ENCODE measurements at regions not wholly inside any gene's neighbourhood (a gene's known extent, or its start where the extent isn't known, plus 50 kb on each side); places are given as distances from the start of the nearest gene placed in this dataset.
A peak's percentile ranks its signal among the peaks of the same experiment; 100 is the strongest.
"Not testable (repeated sequence)": the region's sequence is repeated elsewhere in the genome, so short reads cannot be mapped to it uniquely, and the experiment has no call there.

GRCh38 chr7:4319280-4319679, 362.8 kb upstream of the FOXK1 start:
- no peak for DNase-seq

DNA sequence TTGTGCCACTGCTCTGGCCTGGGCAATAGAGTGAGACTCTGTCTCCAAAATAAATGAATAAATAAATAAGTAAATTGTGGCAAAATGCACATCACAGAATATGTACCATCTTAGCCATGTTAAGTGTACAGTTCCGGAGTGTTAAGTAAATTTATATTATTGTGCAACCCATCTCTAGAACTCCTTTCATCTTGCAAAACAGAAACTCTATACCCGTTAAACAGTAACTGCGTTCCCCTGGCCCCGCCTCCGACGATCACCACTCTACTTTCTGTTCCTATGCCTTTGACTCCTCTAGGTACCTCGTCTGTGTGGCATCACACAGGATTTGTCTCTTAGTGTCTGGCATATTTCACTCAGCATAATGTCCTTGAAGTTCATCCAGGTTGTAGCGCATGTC, 356.4 kb upstream of the FOXK1 start:
- DNase-seq = no peak

DNA sequence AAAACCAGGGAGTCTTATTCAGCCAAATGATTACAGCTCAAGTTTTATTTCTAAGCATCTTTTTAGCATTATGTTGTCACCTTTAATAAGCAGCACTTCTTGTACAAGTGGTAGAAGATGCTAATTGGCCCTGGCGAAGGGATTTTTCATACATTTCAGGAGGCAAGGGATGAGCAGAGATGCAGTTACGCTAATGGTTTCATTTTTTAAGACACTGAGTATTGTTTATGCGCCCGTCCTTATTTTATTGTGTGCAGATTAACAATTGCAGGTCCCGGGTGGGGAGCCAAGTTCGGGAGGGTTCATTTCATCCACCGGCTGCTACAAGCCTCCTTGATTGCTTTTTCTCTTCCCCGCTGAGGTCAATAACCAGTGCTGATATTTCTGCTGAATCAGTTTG, 350.4 kb upstream of the FOXK1 start:
- DNase-seq = no peak

DNA sequence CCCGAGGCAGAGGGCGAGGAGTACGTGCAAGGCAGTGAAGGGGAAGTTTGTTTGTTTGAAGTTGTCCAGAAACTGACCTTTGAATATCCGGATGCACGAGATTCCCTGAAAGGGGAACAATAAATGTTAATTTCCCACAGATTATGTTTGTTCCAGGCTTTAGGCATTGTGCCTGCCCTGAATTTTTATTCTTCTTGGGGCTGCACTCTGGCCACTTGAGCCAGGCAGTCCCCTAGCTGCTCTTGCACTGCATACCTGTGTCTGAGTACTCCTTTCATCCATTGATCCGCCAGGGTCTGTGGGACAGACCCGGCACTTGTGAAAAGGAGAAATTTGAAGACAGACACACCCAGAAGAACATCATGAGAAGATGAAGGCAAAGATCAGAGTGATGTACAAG, 343.5 kb upstream of the FOXK1 start:
- no peak for DNase-seq

DNA sequence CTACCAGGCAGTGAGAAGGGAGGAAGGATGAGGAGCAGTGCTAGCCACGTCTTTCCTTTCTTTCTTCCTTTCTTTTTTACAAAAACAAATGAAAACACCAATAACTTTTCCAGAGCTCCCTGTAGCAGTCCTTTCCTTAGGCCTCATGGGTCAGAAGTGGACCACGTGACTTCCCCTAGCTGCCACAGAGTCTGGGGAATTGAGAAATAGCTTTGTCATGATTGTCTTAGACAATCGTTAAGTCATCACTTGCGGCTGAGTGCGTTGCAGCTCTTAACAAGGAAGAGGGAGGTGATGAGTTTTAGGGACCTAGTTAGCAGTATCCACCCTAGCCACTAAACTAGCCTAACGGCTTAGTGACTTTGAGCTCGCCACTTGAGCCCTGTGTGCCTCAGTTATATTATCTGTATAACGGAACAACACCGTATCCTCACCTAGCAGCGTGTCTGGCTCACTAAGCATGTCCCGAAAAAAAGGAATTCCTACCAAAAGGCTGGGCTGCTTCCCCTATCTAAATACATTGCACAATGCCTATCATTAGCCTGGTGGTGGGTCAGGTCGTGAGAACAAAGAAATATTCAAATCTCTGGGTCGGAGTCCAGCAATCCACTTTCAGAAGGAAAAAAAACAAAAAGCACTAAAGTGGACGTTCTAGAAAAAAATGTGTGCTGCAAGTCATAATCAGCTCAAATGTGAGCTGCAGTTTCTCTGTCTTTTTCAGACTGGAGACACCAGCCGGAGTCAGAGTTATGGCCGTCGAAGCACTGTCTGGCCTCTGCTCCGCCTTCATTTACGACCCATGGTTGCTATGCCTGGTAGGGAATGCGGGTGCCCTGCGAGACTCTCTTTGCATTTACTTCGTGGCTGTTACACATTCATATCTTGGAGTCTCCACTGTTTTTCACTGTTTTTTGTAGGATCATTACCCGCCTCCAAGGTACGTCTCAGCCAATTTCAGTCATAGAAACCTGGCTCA, 338.5 kb upstream of the FOXK1 start:
- no peak for DNase-seq

DNA sequence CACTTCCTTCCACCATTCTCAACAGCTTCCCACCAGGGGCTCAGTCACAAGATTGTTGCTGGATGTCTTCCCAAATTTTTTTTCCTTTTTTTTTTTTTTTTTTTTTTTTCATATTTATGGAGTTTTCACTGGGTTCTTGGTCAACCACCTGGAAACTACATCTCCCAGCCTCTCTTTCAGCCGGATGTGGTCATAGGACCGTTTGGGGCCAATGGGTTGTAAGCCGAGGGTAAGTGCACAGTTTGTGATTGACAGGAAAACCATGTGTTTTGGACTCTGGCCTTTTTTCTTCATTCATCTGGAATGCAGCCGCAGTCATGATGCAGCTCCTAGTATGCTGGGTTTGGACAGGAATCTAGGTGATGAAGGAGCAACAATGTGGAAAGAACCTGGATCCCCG, 337.1 kb upstream of the FOXK1 start:
- DNase-seq = no peak

DNA sequence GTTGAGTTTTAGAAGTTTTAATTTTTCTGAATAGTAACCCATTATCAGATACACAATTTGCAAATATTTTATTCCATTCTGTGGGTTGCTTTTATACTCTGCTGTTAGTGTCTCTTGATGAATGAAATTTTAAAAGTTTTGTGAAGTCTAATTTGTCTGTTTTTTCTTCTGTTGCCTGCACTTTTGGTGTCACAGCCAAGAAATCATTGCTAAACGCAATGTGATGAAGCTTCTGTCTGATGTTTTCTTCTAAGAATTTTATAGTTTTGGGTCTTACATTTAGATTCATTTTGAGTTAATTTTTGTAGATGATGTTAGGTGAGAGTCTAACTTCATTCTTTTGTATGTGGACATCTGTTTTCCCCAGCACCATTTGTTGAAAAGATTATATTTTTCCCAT, 330.0 kb upstream of the FOXK1 start:
- DNase-seq = no peak

DNA sequence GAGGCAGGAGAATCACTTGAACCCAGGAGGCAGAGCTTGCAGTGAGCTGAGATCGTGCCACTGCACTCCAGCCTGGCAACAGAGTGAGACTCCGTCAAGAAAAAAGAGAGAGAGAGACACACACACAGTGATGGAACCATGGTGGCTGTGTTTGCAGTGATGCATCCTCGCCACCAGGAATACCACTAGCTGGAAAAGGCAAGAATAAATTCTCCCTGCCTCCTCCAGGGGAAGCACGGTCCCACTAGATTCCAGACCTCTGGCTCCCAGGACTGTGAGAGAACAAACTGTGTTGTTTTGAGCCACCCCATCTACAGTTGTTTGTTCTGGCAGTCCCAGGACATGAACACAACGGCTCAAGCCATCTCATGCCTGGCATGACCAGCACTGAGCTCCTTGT, 320.3 kb upstream of the FOXK1 start:
- no peak for DNase-seq

DNA sequence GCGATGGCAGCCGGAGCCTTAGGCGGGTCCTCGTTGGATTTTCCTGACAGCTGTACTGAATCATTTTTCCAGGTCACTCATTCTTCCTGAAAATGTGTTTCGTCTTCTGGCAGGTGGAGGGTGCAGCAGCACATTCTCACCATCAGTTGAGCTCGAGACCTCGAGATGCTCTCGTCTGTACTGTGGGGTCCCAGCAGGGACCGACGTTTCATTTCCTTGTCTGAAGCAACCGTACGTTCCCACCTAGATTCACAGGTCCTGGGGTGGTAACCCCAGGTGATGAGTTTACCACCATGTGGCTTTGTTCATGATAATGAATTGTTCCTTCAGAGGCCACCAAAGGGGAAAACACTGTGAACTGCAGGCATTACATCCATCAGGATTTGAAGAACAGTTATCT, 298.5 kb upstream of the FOXK1 start:
- DNase-seq = peak; percentile 6

GRCh38 chr7:4386190-4386589, 295.9 kb upstream of the FOXK1 start:
- no peak for DNase-seq

DNA sequence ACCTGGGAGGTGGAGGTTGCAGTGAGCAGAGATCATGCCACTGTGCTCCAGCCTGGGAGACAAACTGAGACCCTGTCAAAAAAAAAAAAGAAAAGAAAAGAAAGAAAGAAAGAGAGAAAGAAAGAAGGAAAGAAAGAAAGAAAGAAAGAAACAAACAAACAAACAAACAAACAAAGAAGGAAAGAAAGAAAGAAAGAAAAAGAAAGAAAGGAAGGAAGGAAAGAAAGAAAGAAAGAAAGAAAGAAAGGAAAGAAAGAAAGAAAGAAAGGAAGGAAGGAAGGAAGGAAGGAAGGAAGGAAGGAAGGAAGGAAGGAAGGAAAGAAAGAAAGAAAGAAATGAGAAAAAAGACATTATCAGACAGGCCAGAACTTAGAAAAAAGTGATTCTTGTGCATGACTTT, 291.0 kb upstream of the FOXK1 start:
- DNase-seq = not testable (repeated sequence)

DNA sequence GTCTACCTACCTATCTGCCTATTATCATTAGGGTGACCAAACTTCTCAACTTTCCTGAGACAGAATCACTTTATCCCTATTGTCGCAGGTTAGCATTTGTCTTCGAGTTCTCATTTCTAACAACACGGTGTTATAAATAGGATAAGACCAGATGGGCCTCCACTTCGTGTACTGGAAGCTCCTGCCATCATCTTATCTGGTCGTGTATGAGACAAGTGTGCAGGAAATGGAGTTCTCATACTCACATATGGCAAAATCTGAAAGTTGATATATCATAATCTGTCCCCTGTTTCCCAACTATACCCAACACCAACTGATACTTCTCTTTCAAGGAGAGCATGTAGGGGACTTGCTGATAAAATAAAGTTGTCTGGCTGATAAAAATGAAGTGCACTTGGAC, 287.4 kb upstream of the FOXK1 start:
- no peak for DNase-seq

- DNase-seq = no peak
These were observed 283.0 kb upstream of the FOXK1 start for GRCh38 chr7:4399121-4399520.

GRCh38 chr7:4399596-4399995, 282.5 kb upstream of the FOXK1 start:
- DNase-seq = no peak

DNA sequence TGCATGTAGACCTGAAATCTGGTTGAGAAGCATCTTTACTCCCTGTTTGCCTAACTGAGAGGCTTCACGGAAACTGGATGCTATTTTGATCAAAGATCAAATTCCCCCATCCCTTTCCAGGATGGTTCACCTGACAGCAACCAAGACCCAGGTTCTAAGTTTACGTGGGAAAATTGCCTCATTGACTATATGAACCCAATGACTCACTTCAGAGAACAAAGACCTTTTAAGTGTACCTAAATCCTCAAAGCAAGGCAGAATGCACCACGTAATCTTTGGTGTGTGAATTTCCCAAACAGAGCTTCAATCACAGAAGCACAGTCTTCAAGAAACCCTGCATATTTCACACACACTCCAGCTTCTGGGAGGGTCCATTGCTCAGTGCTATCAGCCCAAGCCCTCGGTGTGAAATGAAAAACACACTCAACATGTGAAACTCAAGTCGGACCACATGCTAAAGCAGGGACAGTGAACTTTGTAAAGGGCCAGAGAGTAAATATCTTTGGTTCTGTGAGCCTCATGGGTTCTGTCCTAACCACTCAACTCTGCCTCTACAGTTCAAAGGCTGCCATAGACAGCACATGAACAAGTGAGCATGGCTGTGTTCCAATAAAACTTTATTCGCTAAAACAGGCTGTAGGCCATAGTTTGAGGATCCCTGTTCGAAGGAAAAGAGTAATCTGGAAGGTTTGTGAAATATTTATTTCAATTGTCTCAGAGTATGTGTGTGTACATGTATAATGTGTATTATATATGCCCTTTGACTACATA, 275.6 kb upstream of the FOXK1 start:
- DNase-seq = no peak

DNA sequence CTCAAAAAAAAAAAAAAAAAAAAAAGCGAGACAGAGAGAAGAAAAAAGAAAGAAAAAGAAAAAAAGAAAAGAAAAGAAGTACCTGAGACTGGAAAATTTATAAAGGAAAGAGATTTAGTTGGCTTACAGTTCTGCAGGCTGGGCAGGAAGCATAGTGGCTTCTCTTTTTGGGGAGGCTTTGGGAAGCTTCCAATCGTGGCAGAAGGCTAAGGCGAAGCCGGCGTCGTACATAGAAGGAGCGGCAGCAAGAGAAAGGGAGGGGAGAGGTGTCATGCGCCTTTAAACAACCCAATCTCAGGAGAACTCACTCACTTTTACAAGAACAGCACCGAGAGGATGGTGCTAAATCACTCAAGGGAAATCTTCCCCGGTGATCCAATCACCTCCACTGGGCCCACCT, 272.1 kb upstream of the FOXK1 start:
- no peak for DNase-seq

GRCh38 chr7:4416396-4417056, 265.6 kb upstream of the FOXK1 start:
- peak; percentile 9 for DNase-seq

GRCh38 chr7:4428526-4428925, 253.6 kb upstream of the FOXK1 start:
- no peak for DNase-seq

DNA sequence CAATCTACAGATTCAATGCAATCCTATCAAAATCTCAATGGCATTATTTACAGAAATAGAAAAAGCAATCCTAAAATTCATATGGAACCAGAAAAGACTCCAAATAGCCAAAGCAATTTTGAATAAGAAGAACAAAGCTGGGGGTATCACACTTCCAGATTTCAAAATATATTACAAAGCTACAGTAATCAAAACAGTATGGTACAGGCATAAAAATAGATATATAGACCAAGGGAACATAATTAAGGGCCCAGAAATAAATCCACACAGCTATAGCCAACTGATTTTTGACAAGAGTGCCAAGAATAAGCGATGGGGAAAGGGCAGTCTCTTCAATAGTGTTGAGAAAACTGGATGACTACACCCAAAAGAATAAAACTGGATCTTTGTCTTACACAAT, 251.9 kb upstream of the FOXK1 start:
- DNase-seq = no peak

DNA sequence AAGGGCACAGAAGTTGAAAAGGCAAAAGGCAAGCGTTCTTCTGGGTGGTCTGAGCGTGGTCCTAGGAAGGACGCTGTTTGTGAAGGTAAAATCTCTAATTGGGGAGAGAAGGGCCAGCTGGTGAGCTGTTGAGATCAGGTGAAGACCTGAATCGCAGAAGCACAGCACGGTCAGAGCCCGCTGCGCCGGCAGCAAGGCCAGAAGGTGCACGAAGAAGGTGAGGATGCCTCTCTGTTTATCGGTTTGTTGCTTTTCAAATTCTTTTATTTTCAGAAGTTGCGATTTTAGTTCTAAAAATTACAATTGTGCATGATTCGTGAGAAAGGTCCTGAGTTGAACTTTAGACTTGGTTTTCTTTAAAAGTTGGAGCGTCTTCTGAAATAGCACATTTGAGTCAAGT, 247.8 kb upstream of the FOXK1 start:
- peak; percentile 47 for DNase-seq

GRCh38 chr7:4436361-4436895, 245.7 kb upstream of the FOXK1 start:
- DNase-seq = no peak

GRCh38 chr7:4436936-4437335, 245.2 kb upstream of the FOXK1 start:
- no peak for DNase-seq

DNA sequence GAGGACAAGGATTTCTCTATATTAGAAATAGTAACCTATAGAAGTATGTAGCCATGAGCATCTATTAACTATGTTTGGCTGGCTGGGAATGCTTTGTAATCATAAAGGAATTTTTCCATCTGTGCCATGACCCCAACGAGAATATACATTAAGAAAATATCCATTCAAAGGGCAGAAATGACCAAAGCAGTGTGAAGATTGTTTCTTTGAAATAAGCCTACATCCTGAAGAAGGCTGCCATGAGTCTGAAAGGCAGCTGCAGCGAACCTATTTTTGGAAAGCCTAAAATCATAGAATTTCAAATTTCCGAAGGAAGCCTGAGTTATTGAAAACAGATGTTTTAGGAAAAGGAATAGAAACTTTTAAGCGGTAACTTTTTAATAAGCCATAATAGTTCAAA, 244.2 kb upstream of the FOXK1 start:
- DNase-seq = no peak
